Kidney (tissue), 13 donors: ENCODE measurements at regions not wholly inside any gene's neighbourhood (a gene's known extent, or its start where the extent isn't known, plus 50 kb on each side); places are given as distances from the start of the nearest gene placed in this dataset.
"Not testable (repeated sequence)": the region's sequence is repeated elsewhere in the genome, so short reads cannot be mapped to it uniquely, and the experiment has no call there.

ENCODE experiments used
- DNase-seq, 5 donors: peaks; one replicate each; pipeline ENCODE4 v3.0.0-alpha.2; 2013 to 2020
- FAIRE-seq: peaks from 2 replicates; lab custom pipeline; 2012; peaks lifted over from hg19 to GRCh38; lab: Jason Lieb, UNC
- H3K27ac ChIP-seq, 2 donors: one replicate each; pipeline ENCODE4 v1.7.0; 2013; ENCODE audit warnings: low read depth in 2 of 2, low read length in 2 of 2, inconsistent platforms in 1 of 2
- H3K27me3 ChIP-seq: one replicate; pipeline ENCODE4 v1.7.1; 2013; ENCODE audit warnings: low read length, inconsistent platforms; ENCODE audit not compliant: control insufficient read depth, insufficient read depth
- H3K36me3 ChIP-seq, 3 donors: one replicate each; pipeline versions ENCODE4 v1.7.0 to v1.7.1; 2013; ENCODE audit warnings: low read length in 3 of 3, control low read depth in 1 of 3, inconsistent platforms in 1 of 3; ENCODE audit not compliant: insufficient read depth in 3 of 3, control insufficient read depth in 2 of 3
- H3K4me1 ChIP-seq, 3 donors: one replicate each; pipeline versions ENCODE4 v1.7.0 to v1.7.1; 2013; ENCODE audit warnings: low read length in 3 of 3, inconsistent platforms in 1 of 3, low read depth in 1 of 3; ENCODE audit not compliant: control insufficient read depth in 2 of 3, insufficient read depth in 2 of 3
- H3K4me3 ChIP-seq, 3 donors: one replicate each; pipeline versions ENCODE4 v1.7.0 to v1.8.1; 2013; ENCODE audit warnings: low read length in 3 of 3, control low read depth in 1 of 3, inconsistent platforms in 1 of 3
- H3K9ac ChIP-seq, 3 donors: one replicate each; pipeline versions ENCODE4 v1.7.0 to v1.7.1; 2013; ENCODE audit warnings: low read length in 3 of 3, control low read depth in 1 of 3, inconsistent platforms in 1 of 3
- H3K9me3 ChIP-seq, 3 donors: one replicate each; pipeline versions ENCODE4 v1.7.0 to v1.7.1; 2013; ENCODE audit warnings: low read length in 3 of 3, control low read depth in 1 of 3, inconsistent platforms in 1 of 3; ENCODE audit not compliant: control insufficient read depth in 2 of 3, insufficient read depth in 1 of 3
- CTCF ChIP-seq: IDR thresholded peaks from 3 replicates; pipeline ENCODE4 v1.5.1; 2012; ENCODE audit warnings: mild to moderate bottlenecking, moderate library complexity, borderline replicate concordance; ENCODE audit not compliant: insufficient read depth; ENCODE audit errors: extremely low read depth
- intact Hi-C: fragments of 100-400 bp; cut with DNase I; formaldehyde crosslinking; loops from one replicate; pipeline ENCODE4 v1.11.1; 2022
- donor health status: control.
- donor health status: control.
- donor health status: control.
- donor health status: control.
- donor health status: control.
- donor health status: DM: yes; HTN: yes; CAD: no.
- donor health status: Normal renal cell carcinoma (clear cell type).

DNA sequence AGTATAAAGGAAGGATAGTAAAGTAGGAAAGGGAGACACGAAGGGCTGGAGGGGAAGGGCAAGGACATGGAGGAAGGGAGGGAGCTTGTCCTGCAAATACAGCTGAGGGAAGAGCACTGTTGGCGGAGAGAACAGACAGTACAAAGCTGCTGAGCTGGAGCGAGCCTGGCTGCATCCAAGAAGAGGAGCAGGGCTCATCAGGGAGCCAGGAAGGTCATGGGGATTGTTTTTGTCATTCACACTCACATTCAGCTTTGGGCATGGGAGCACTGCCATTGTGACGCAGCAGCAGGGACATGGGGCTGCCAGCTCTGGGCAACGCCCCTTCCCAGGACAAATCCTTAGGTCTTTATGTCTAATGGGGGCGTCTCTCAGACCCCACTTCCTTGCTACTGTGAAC lies 125.1 kb downstream of the COPS8 start:
- no peak for TF ChIP-seq CTCF
- no peaks in the 10 kb centered on the region for H3K27me3 ChIP-seq
- DNase-seq: no peak
- no peak overlapping the region for H3K9ac ChIP-seq
- FAIRE-seq: no peak
- peaks cover 0 to 7% (median 0%) of the 10 kb centered on the region in 3 donors for H3K9me3 ChIP-seq
- no peak overlapping the region for H3K27ac ChIP-seq
- intact Hi-C loops: no loop called here
- peaks cover 0 to 5% (median 0%) of the 10 kb centered on the region in 3 donors for H3K36me3 ChIP-seq
- peaks cover 0 to 5% (median 3%) of the 10 kb centered on the region in 3 donors for H3K4me1 ChIP-seq
- no peak overlapping the region for H3K4me3 ChIP-seq

- intact Hi-C loops, H3K9ac ChIP-seq, H3K27me3 ChIP-seq, DNase-seq, H3K4me1 ChIP-seq, H3K27ac ChIP-seq, FAIRE-seq, H3K36me3 ChIP-seq, H3K9me3 ChIP-seq: not testable (repeated sequence)
- H3K4me3 ChIP-seq: peak overlapping the region in 1 of 3 donors; percentile 1
Observed at GRCh38 chr2:237212356-237213279, 126.9 kb downstream of the COPS8 start.

GRCh38 chr2:237213315-237214022 lies 127.8 kb downstream of the COPS8 start:
- Histone ChIP-seq H3K9me3 (peaks cover 0 to 7% (median 0%) of the 10 kb centered on the region in 3 donors), H3K4me1 (peaks cover 0 to 5% (median 3%) of the 10 kb centered on the region in 3 donors), H3K36me3 (peaks cover 0 to 5% (median 0%) of the 10 kb centered on the region in 3 donors), H3K27me3 (no peaks in the 10 kb centered on the region), H3K9ac (no peak overlapping the region), H3K4me3 (no peak overlapping the region), H3K27ac (no peak overlapping the region)
- TF ChIP-seq CTCF: no peak
- intact Hi-C loops: no loop called here
- peak; percentile 56 to 87 (median 82) for DNase-seq
- FAIRE-seq: no peak

GRCh38 chr2:237214030-237214675 lies 128.5 kb downstream of the COPS8 start:
- FAIRE-seq (no peak), DNase-seq (no peak)
- H3K4me3 ChIP-seq: no peak overlapping the region
- H3K9ac ChIP-seq: no peak overlapping the region
- H3K27me3 ChIP-seq: no peaks in the 10 kb centered on the region
- H3K27ac ChIP-seq: no peak overlapping the region
- TF ChIP-seq CTCF: no peak
- H3K36me3 ChIP-seq: peaks cover 0 to 5% (median 0%) of the 10 kb centered on the region in 3 donors
- intact Hi-C loops: no loop called here
- peaks cover 0 to 5% (median 3%) of the 10 kb centered on the region in 3 donors for H3K4me1 ChIP-seq
- peaks cover 0 to 7% (median 0%) of the 10 kb centered on the region in 3 donors for H3K9me3 ChIP-seq
